Thyroid gland (tissue), 4 donors: ENCODE measurements at regions not wholly inside any gene's neighbourhood (a gene's known extent, or its start where the extent isn't known, plus 50 kb on each side); places are given as distances from the start of the nearest gene placed in this dataset.
A peak's percentile ranks its signal among the peaks of the same experiment; 100 is the strongest.

ENCODE experiments used
- DNase-seq, 2 donors: peaks; one replicate each; pipeline ENCODE4 v3.0.0-alpha.2; 2019
- H3K27ac ChIP-seq, 3 donors: fragments of 200-600 bp; sonication (generic); 1 replicate in 2 of 3; 2 replicates in 1 of 3; pipeline ENCODE4 v1.5.1; 2016 to 2019; ENCODE audit warnings: mild to moderate bottlenecking in 1 of 3, moderate library complexity in 1 of 3
- H3K27me3 ChIP-seq: fragments of 200-600 bp; sonication (generic); one replicate; pipeline ENCODE4 v1.5.1; 2019
- H3K36me3 ChIP-seq, 2 donors: fragments of 200-600 bp; sonication (generic); one replicate each; pipeline ENCODE4 v1.5.1; 2016 to 2019
- H3K4me1 ChIP-seq, 2 donors: fragments of 200-600 bp; sonication (generic); one replicate each; pipeline ENCODE4 v1.5.1; 2017 to 2019
- H3K4me3 ChIP-seq, 3 donors: fragments of 200-600 bp; sonication (generic); replicated peaks in 1 of 3; 1 replicate in 2 of 3; 2 replicates in 1 of 3; pipeline ENCODE4 v1.5.1; 2016; ENCODE audit warnings: mild to moderate bottlenecking in 1 of 3
- H3K9me3 ChIP-seq: fragments of 200-600 bp; sonication (generic); one replicate; pipeline ENCODE4 v1.5.1; 2017
- POLR2A ChIP-seq, 2 donors: fragments of 450-650 bp; IDR thresholded peaks; one replicate each; pipeline ENCODE4 v1.6.1; 2017; ENCODE audit warnings: antibody characterized with exemption in 2 of 2, mild to moderate bottlenecking in 2 of 2, moderate library complexity in 1 of 2
- WGBS, 2 donors: methylation state at CpG; one replicate each; pipeline ENCODE4 v1.1.5; 2017; 5-methylcytosine and 5-hydroxymethylcytosine counted together
- intact Hi-C: fragments of 100-400 bp; cut with DNase I; formaldehyde crosslinking; loops from one replicate; pipeline ENCODE4 v1.15.1; 2023
- TF ChIP-seq, protein P1 (sequence below), 6 experiments: fragments of 200-600 bp in 3 of 6; fragments of 450-650 bp in 3 of 6; sonication (generic) in 3 of 6; IDR thresholded peaks; one replicate each; pipeline ENCODE4 v1.5.1; 2016 to 2019; ENCODE audit warnings: antibody characterized with exemption in 6 of 6, mild to moderate bottlenecking in 2 of 6, inconsistent platforms in 1 of 6, moderate library complexity in 1 of 6

DNA sequence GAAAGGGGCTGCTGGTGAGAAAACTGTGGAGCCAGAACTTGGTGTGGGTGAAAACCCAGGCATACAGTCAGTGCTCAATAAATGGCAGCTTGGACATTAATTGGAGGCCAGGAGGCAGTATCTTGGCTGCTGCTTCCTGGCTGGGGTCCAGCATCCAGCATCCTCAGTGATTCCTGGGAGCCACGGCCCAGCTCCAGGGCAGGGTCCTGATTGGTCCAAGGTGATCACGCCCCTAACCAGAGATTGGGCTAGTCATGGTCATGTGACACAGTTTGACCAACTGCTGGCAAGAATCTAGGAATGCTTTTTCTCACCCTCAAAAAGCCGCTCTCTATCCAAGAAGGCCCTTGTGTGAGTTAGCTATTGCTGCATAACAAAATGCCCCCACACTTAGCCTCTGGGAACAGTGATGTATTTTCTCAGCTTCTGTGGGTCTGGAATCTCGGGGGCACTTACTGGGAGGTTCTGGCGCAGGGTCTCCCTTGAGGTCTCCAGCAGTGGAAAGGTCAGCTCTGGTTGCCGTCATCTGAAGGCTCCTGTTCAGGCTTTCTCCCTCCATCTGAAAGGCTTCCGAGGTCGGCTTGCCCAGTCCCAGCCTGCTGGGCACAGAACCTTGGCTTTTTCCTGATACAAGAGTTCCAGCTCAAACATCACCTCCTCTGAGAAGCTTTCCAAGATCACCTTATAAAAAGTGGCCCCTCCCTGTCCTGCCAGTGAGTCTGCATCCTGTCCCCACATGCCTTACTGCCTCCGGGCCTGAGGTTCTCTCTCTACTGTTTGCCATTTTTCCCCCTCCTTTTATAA lies 119.2 kb upstream of the NCOR2 start:
- no peak for TF ChIP-seq POLR2A (IDR thresholded peaks at IDR 0.05)
- TF ChIP-seq, protein P1, sequence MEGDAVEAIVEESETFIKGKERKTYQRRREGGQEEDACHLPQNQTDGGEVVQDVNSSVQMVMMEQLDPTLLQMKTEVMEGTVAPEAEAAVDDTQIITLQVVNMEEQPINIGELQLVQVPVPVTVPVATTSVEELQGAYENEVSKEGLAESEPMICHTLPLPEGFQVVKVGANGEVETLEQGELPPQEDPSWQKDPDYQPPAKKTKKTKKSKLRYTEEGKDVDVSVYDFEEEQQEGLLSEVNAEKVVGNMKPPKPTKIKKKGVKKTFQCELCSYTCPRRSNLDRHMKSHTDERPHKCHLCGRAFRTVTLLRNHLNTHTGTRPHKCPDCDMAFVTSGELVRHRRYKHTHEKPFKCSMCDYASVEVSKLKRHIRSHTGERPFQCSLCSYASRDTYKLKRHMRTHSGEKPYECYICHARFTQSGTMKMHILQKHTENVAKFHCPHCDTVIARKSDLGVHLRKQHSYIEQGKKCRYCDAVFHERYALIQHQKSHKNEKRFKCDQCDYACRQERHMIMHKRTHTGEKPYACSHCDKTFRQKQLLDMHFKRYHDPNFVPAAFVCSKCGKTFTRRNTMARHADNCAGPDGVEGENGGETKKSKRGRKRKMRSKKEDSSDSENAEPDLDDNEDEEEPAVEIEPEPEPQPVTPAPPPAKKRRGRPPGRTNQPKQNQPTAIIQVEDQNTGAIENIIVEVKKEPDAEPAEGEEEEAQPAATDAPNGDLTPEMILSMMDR (IDR thresholded peaks at IDR 0.05) = no peak
- DNase-seq = no peak
- Histone ChIP-seq H3K36me3 (no peaks in the 10 kb centered on the region), H3K4me3 (no peak overlapping the region), H3K27ac (no peak overlapping the region), H3K9me3 (no peaks in the 10 kb centered on the region), H3K27me3 (no peaks in the 10 kb centered on the region), H3K4me1 (peaks cover 12 to 45% of the 10 kb centered on the region in 2 donors)
- intact Hi-C loops = no loop called here
- 86 to 93% methylated on average over 5 to 9 of the region's 9 CpGs for WGBS, 2 donors

DNA sequence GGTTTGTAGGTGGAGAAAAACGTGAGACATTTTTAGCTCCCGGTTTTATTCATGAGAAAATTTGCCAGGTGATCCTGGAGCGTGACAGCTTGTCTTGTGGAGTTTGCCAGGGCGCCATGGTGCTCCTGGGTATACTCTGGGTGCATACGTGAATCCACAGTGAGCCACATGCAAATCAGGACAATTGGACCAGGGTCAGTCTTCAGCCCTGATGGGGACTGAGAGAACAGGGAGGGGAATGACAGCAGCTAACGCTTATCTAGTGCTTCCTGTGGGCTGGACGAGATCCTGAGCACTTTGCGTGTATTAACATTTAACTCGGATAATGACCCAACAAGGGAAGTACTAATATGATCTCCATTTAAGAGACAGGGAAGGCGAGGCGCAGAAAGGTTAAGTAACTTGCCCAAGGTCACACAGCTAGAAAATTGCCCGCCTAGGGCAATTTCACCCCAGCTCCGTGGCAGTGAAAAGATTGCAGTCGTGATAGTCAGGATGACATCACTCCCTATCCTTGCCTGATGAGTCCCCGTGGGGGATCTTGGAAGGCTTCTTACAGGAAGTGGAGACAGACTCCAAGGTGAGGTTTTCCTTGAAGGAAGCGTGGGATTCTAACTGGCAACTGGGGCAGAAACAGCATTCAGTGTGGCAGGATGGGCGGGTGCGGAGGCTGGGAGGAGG lies 118.4 kb upstream of the NCOR2 start:
- Histone ChIP-seq H3K4me3 (no peak overlapping the region), H3K27me3 (no peaks in the 10 kb centered on the region), H3K36me3 (no peaks in the 10 kb centered on the region), H3K9me3 (no peaks in the 10 kb centered on the region), H3K27ac (peak overlapping the region; percentile 58 to 68 (median 64)), H3K4me1 (peaks cover 12 to 48% of the 10 kb centered on the region in 2 donors)
- intact Hi-C loops = no loop called here
- DNase-seq = peak; percentile 52 to 65
- TF ChIP-seq, protein P1 (IDR thresholded peaks at IDR 0.05) = no peak
- TF ChIP-seq POLR2A (IDR thresholded peaks at IDR 0.05) = no peak
- WGBS, 2 donors = 59 to 62% methylated on average over 18 of the region's 18 CpGs

DNA sequence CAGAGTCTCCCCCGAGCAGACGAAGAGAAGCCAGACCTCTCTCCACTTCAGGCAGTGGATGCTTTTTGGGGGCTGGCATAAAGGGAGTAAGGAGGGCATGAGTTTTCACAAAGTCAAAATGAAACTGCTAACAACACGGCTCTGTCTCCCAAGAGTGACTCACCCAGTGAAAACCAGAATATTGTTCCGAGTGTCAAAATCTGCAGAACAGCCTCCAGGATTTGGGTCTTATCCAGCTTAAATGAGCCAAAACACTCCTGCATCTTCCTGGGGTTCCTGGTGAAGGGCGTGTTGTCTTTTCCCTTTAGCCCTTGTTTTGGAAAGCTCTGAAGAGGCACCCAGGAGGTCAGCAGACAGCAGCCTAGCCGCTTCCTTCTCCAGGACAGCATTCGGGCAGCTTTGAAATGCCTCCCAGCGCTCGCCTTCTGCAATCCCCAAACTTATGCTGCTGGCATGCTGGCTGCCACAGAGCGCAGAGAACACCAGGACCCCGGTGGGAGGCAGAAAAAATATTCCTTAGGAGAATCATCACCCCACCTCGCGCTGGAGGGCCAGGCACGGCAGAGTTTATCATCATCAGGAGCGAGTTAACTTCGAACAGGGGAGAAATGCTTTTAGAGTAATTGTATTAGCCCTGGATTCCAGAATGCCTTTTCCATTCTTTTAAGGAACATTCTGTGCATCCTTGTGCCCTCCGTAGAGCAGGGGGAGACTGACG lies 117.7 kb upstream of the NCOR2 start:
- Histone ChIP-seq H3K9me3 (no peaks in the 10 kb centered on the region), H3K27ac (peak overlapping the region; percentile 58 to 68 (median 64)), H3K4me1 (peaks cover 12 to 51% of the 10 kb centered on the region in 2 donors), H3K36me3 (no peaks in the 10 kb centered on the region), H3K4me3 (no peak overlapping the region), H3K27me3 (no peaks in the 10 kb centered on the region)
- TF ChIP-seq POLR2A (IDR thresholded peaks at IDR 0.05) = no peak
- TF ChIP-seq, protein P1 (IDR thresholded peaks at IDR 0.05) = no peak
- peak; percentile 42 to 51 for DNase-seq
- WGBS, 2 donors = 17 to 31% methylated on average over 18 of the region's 18 CpGs
- intact Hi-C loops = no loop called here

DNA sequence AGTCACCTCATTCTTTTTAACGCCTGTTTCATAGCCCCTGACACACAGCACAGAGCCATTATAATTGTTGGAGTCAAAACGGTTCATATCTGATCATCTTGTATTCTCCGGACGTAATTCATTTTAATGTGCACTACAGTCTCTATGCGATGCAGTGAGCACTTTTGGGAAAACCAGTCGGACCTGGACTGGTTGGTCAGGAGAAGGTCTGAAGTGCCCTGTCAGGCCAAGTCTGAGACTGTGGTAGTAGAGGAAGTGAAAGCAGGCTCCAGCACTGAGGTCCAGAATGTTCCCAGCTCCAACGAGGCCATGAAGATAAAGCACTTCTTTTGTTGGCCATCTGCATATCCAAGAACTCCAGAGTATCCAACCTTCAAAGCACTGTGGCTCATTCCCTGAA lies 117.1 kb upstream of the NCOR2 start:
- TF ChIP-seq, protein P1 (IDR thresholded peaks at IDR 0.05) = no peak
- H3K27ac ChIP-seq = peak overlapping the region in 2 of 3 donors; percentile 64 to 68
- no peaks in the 10 kb centered on the region for H3K9me3 ChIP-seq
- H3K36me3 ChIP-seq = no peaks in the 10 kb centered on the region
- peaks cover 16 to 57% of the 10 kb centered on the region in 2 donors for H3K4me1 ChIP-seq
- 68% methylated on average over 7 of the region's 7 CpGs for WGBS, 2 donors
- DNase-seq = peak in 1 of 2 donors; percentile 37
- no peaks in the 10 kb centered on the region for H3K27me3 ChIP-seq
- intact Hi-C loops = no loop called here
- no peak overlapping the region for H3K4me3 ChIP-seq
